GM19239 (cell line): ENCODE measurements at regions not wholly inside any gene's neighbourhood (a gene's known extent, or its start where the extent isn't known, plus 50 kb on each side); places are given as distances from the start of the nearest gene placed in this dataset.

Source experiments
- DNase-seq: peaks from one replicate; pipeline ENCODE4 v3.0.0; 2011; ENCODE audit warnings: low spot score; ENCODE audit not compliant: insufficient read length
- FAIRE-seq: peaks from 2 replicates; lab custom pipeline; 2011; peaks lifted over from hg19 to GRCh38; lab: Jason Lieb, UNC

DNA sequence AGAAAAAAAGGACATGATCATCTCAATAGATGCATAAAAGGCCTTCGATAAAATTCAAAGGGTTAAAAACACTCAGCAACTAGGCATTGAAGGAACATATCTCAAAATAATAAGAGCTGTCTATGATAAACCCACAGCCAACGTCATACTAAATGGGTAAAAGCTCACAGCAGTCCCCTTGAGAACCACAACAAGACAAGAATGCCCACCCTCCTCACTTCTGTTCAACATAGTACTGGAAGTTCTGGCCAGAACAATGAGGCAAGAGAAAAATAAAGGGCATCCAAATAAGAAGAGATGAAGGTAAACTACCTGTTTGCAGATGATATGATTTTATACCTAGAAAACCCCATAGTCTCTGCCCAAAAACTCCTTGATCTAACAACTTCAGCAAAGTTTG, 619.7 kb upstream of the LMCD1 start:
- FAIRE-seq (no peak), DNase-seq (no peak)

DNA sequence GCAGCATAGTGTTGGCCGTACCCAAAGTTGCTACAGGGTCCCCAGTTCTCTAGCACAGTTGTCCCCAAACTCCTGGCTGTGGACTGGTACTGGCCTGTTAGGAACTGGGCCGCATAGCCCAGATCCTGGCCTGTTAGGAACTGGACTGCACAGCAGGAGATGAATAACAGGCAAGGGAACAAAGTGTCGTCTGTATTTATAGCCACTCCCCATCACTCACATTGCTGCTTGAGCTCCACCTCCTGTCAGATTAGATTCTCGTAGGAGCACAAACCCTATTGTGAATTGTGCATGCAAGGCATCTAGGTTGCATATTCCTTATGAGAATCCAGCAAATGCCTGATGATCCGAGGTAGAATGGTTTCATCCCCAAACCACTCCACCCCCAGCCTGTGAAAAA, 604.0 kb upstream of the LMCD1 start:
- no peak for DNase-seq
- no peak for FAIRE-seq

DNA sequence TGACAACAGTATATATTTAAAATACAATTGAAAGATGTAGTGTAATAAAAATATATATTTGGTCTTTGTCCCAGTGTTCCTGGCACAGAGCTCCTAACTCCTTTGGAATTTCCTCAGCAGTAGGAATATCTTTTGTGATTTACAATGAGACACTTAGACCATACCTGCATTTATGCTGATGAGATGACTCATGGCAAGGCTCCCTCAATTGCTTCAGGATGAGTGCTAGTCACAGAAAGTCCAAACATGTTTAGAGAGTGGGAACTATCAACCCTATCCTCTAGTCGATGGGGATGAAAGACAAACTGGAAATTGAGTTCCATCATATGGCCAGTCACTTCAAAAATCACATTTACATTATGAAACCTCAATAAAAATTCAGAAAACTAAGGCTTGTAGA, 588.3 kb upstream of the LMCD1 start:
- FAIRE-seq (no peak), DNase-seq (no peak)

DNA sequence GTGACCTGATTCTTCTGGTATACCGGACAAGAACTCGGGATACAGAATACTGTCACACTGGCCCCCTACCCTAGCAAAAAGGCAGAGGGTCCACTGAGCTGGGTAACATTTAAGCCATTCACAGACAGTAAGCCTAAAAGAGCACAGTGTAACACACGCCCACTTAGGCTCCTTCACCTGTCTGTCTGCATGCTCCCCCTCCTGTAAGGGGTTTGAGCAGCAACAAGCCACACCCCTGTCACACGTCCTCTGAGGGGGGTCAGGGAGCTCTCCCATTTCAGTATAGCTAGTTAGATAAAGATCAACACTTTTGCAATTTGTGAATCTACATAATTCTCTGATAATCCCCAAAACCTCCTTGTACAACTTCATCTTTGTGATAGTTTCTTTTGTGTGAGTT, 586.3 kb upstream of the LMCD1 start:
- FAIRE-seq, result no peak
- DNase-seq, result no peak

DNA sequence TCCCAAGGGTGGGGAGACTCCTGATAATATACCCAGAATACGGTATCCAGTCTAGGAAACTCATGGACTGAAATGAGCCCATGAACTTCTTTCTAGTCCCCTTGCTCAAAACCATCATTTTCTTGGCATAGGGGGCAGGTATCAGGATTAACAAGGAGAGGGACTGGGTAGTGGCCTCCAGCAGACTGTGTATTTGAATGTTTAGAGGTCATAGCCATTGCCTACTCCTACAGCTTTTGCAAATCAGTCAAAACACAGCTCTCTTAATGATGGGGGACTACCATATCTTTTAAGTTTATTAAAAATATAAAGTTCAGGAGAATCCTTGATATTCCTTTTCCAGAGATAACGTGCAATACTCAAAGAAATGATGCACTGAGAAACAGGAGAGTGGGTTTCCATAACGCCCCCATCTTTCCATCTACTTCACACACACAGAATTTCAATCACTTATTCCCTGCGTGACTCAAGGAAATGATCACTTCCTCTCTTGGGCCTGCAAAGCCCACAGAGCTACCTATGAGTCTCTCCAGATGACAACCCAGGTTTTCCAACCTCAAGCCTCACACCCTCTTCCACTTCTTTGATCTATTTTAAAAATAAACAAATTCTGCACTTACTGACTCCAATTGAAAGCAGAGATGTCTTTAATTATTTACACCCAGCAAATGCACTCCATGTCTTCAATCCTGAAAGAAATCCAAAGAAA, 584.0 kb upstream of the LMCD1 start:
- FAIRE-seq (no peak), DNase-seq (no peak)

DNA sequence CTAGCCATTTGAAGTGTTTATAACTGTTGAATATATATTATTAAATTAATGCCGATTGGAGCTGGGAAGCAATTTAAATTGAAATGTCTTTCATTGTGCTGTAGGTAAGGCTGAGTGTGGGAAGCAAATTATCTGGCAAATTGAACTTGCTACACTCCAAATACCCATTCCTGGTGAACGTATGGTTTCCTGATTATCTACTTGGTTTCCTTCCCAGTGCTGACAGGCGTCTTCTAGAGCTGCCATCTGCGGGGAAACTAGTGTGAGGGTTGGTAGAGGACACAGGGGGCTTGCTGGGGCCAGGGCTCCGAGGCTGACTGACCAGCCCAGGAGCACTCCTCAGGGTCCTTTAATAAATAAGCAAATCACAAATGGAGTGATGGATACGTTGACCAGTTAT, 581.4 kb upstream of the LMCD1 start:
- FAIRE-seq (no peak), DNase-seq (no peak)

DNA sequence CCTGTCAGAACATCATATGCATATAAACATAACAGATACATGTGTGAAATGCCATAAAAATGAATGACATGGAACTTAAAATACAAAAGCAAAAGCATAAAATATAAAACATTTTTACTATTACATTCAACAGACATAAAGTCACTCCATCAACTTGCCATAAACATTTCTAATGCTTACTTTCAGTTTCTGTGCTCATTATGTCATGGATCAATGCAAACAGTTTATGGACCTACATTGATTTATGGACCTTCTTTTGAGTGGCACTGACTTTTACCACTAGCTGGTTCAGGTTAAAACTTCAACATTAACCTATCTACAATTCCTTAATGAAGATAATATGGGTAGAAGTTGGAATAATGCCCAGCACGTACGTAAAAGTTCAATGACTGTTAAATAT, 577.4 kb upstream of the LMCD1 start:
- no peak for DNase-seq
- FAIRE-seq, result no peak

DNA sequence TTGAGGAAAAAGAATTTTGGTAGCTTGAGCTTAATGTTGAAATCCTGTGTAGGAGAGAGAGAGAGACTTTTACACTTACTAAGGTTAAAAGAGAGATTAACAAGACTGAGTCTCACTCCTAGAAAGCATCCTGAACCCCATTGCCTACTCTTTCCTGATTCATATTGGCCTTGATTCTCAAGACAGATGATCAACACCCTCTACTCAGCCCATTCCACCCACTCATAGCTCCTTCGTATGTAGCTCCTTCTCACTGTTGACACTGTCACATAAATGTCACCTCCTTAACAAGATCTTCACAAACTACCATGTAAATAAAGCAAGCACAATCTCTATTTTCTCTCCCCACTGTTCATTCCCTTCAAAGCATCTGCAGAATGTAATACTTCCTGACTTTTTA, 574.6 kb upstream of the LMCD1 start:
- FAIRE-seq (no peak), DNase-seq (no peak)

DNA sequence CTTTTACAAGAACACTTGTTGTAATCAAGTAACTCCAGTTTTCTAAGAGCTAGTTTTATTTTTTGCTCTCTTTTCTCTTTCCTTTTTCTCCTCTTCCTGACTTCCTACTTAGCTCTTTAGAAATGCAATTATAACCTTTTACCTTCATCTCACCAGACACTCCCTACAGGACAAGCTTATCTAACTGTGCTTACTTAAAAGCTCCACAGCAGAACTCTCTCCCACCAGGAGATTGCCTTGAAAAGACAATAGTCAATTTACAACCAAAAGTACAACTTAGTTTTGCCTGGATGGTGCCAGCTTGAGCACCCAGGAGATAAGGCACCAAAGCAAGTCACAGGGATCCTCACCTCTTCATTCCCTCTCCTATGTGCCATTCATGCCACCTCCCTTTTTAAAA, 573.8 kb upstream of the LMCD1 start:
- FAIRE-seq (no peak), DNase-seq (no peak)

DNA sequence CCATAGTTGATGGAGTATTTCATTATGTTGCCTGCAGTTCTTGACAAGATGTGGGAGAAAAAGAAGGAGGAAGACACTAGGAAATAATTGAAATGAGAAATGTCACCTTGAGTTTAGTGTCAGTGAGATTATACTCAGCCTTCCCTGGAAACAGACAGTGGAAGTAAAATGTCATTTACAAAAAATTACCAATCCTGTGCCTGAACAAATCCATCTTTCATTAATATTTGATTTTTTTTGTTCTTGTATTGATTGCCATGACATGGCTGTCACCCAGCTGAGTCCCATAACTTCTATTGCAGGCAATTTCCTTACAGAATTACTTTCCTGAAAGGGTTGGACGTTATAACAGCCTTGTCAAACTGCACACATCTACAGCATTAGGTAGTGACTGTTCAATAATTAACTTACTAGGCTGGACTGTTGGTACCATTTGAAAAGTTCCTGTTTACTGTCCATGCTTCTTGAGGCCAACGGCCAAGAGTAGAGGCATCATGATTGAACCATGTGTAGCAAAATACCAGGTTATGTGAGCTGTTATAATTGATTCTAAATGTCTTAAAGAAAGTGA, 572.2 kb upstream of the LMCD1 start:
- FAIRE-seq, result no peak
- DNase-seq, result no peak

DNA sequence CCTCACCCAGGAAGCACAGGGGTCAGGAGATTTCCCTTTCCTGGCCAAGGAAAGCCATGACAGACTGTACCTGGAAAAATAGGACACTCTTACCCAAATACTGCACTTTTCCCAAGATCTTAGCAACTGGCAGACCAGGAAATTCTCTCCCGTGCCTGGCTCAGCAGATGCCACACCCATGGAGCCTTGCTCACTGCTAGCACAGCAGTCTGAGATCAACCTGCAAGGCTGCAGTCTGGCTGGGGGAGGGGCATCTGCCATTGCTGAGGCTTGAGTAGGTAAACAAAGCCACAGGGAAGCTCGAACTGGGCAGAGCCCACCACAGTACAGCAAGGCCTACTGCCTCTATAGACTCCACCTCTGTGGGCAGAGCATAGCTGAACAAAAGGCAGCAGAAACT, 567.3 kb upstream of the LMCD1 start:
- FAIRE-seq, result no peak

DNA sequence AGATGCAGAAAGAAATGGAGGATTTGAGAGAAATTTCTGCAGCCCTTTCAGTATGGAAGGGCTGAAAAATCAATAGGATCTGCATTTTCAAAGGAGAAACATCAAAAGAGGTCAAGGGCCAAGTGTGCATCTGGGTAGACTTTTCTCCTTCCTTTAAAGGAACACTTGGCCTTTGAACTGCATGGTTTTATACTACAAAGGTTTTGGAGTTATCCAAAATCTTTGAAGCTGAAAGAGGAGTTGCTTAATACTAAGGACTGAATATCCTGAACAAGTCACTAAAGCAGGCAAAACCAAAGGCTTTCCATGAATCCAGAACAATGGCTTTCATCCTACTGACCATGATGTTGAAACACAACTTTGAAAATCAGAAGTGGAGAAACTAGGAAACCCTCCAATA, 553.7 kb upstream of the LMCD1 start:
- DNase-seq (no peak), FAIRE-seq (no peak)

More for the DNA sequence above, 567.3 kb upstream of the LMCD1 start:
- no peak for DNase-seq

DNA sequence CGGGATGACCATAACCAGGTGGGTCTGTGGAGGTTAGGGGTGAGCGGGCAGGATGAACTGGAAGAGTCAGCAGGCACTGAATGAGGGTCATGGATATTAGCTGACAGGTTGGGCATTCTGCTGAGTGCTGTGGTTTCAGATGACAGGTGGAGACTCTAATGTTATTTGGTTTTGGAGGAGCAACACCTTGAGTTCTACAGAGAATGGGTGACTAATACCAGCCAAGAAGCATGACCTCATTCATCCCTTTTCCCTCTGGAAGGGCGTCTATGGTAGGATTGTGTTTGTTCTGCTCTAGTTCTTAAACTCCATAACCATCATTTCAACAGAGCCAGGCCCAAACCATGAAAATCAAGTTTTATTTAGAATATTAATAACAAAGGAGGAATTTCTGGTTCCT, 550.7 kb upstream of the LMCD1 start:
- DNase-seq, result no peak

DNA sequence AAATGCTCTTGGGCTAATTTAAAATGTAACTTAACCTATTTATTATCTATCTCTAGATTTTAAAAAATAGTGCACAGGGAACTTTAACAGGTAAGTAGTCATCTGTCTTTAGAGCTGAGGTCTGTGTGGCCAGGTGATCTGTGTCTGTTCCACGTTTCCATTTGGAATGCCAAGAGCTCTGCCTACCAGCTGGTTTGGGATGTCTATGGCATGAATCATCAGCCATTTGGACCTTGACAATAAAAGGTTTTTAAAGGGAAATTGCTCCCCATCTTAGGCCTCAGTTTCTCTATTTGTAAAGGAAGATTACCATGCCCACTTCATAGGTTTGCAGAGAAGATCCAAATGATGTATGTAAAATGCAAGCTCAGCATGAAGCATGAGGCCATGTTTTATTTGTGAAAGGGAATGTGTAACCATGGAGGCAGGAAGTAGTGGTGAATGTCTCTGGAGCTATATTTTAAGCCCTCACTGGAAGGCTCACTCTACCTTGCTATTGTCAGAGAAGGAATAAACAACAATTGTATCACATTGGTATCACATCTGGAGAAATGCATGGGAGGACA, 548.1 kb upstream of the LMCD1 start:
- no peak for FAIRE-seq
- DNase-seq, result no peak

More for the DNA sequence above, 550.7 kb upstream of the LMCD1 start:
- FAIRE-seq, result no peak

DNA sequence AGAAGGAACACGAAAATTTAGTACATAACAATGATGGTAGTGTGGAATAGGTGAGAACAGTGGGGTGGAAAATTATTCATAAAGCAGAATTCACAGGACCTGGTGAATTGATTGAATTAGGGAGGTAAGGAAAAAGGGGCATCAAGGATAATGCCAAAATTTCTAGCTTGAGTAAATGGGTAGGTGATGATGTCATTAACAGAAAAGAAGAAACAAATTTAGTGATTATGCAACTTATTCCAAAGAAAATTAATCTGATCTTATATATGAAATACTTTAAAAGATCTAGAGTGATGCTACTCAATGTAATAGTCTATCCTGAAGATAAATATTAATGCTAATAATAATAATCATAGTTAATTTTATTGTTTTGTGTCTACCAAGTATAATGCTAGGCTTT, 544.6 kb upstream of the LMCD1 start:
- FAIRE-seq (no peak), DNase-seq (no peak)

DNA sequence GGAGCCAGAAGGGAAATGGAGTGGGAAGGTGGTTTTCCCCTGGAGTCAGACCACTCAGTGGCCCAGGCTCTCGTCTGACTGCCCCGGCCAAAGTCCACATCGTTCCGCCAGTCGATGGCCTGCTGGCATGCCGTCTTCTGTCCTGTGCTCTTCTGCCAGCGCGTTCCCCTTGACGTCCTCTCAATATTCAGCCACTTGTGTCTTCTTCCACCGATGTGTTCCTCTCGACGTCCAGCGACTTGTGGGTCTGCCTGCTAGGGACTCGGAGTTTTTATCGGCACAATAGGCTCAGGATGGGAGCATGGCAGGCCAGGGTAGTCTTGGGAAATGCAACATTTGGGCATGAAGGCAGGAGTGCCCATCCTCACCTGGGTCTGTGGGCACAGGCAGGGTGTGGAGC, 542.5 kb upstream of the LMCD1 start:
- no peak for FAIRE-seq
- DNase-seq, result no peak

DNA sequence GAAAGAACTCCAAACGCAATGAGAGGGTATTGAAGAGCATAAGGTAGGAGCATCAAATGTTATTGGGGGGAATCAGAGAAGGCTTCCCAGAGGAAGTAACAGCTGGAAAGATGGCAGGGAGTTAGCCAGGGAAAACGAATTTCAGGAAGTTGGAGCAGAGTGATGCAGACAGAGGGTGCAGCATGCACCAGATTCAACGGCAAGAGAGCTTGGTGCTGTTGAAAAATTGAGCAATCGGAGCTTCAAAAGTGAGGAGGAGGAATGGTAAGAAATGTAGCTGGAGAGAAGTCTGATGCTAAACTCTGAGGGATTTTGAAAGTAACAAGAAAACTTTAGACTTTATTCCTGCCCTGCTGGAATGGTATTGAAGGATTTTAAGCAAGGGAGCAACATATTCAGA, 541.0 kb upstream of the LMCD1 start:
- FAIRE-seq (no peak), DNase-seq (no peak)

DNA sequence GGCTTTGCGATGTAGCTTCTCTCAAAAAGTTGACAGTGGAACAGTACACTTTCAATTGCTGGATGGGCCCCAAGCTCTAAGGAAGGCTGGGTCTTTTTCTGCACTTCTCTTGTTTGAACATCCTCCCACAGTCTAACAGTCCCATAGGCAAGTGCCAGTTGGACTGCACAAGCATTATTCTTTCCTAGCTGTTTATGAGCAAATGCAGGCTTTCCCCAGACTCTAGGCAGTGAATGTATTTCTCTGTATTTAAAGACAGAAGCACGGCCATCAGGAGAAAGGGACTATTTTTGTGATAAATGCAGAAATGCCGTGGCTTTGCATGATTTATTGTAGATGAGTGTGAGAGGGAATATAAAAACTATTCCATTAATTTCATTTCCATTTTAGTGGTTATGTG, 539.3 kb upstream of the LMCD1 start:
- DNase-seq, result no peak
- FAIRE-seq, result no peak

DNA sequence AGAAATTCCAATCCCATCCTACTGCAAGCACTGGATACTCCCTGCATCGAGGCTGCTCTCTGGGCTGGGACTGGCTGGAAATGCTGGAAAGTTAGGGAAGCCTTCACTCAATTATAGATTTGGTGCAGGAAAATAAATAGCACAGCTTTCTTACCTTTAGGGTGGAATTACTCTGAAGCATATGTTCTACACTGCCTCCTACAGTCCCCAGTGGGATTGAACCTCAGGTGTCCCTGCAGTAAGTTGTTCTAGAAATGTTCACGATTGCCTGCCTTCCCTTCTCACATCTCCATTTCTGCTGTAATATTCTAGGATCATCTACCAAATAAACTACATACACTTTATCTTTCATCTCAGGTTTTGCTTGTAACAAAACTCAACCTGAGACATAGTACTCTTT, 536.7 kb upstream of the LMCD1 start:
- FAIRE-seq (no peak), DNase-seq (no peak)

DNA sequence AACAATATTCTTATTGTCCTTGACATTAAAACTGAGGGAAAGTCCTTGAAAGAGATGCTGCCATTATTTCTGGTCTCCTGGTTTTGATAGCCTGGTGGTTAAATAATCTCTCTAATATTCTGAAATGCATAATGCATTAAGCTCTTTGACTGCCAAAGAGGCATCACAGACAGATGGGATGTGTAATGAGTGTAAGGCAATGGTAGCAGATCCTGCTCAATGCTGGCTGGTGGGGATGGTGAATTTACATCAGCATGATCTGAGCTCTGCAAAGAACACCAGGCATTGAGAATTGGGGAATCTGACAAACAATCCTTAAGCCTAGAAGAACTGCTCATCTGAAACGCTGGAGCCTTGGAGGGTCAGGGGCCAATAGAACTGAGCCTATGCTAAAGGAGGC, 528.6 kb upstream of the LMCD1 start:
- DNase-seq (no peak), FAIRE-seq (no peak)

DNA sequence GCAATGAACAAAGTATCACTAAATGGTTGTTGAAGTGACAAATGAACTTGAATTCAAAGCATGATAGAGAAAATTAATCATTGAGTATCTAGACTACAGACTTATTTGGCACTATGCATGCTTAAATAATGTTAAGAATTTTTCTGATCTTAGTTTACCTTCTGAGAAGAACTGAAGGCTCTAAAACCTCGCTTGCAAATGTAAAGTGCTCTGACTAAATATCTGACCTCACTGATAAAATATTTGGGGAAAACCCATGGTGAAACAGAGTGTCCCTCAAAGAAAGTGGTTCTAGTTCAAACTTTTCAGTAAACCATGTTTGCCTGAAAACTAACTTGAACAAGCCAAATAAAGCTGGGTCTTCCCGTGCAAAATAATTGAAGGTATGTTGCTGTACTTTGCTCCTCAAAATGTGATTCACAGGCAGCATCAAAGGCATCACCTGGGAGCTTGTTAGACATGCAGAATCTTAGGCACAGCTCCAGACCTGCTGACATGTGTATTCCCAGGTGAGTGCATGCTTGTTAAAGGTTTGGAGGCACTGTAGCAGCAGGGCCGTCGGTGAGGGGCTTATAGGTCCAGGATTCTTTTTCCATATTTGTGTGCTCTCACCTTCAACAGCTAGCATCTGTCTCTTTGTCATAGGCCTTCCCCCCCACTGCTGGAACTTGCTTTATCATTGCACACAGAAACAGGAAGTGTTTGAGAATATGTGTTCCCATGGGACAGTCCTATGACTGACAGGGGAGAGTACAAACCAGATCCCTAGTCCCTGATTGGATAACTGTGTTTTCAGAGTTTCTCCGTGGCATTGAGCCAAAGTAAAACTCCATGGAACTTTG, 524.2 kb upstream of the LMCD1 start:
- no peak for FAIRE-seq
- no peak for DNase-seq
